ENCODE measurements at regions not wholly inside any gene's neighbourhood (a gene's known extent, or its start where the extent isn't known, plus 50 kb on each side); places are given as distances from the start of the nearest gene placed in this dataset.
"Not testable (repeated sequence)": the region's sequence is repeated elsewhere in the genome, so short reads cannot be mapped to it uniquely, and the experiment has no call there.

DNA sequence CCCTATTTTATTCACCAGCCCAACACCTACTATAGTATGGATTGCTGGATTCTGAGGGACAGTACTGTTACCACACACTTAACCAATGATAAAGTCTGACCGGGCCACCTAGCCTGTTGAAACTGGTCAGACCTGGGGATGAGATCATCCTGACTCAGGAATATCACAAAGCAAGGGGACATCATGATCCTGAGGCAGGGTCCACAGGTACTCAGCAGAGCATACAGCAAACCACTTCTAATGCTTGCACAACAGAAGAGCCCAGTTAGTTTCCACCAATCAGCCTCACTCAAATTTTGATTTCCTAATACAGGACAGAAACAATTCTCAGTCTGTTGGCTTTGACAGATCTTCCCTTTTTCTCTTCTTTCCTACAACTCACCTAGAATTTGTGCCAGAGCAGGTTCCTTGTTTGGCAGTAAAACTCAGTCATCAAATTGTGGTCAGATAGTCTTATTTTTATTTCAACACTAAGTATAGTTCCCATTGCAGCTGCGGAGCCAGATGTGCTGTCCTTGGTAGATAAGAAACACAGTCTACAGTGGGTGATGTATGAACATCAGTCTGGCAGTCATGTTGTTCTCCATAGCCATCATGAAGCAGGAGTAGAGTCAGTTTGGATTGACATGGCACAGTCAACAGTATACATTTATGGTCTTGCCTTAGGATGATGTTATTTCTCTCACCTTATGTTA is 90.1 kb upstream of the PRR23C start:
- no peak for DNase-seq (ENCODE audit: low spot score)

GRCh38 chr3:139135657-139136056 is 91.0 kb upstream of the PRR23C start:
- DNase-seq (ENCODE audit: low spot score), result no peak

- no peak for DNase-seq (ENCODE audit: low spot score)
Observed at GRCh38 chr3:139136469-139137202, 91.9 kb upstream of the PRR23C start.

- DNase-seq (ENCODE audit: low spot score), result no peak
Observed at GRCh38 chr3:139140553-139140952, 95.9 kb upstream of the PRR23C start.

- DNase-seq (ENCODE audit: low spot score), result not testable (repeated sequence)
Observed at GRCh38 chr3:139145980-139146379, 101.3 kb upstream of the PRR23C start.

DNA sequence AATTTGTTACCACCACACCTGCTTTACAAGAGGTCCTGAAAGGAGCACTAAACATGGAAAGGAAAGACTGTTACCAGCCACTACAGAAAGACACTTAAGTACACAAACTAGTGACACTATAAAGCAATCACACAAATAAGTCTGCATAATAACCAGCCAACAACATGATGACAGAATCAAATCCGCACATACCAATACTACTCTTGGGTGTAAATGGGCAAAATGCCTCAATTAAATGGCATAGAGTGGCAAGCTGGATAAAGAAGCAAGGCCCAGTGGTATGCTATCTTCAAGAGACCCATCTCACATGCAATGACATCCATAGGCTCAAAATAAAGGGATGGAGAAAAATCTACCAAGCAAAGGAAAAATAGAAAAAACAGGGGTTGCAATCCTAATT is 106.8 kb upstream of the PRR23C start:
- DNase-seq (ENCODE audit: low spot score), result no peak

- not testable (repeated sequence) for DNase-seq (ENCODE audit: low spot score)
Observed at GRCh38 chr3:139153434-139153833, 108.7 kb upstream of the PRR23C start.

GRCh38 chr3:139157161-139157932 is 112.7 kb upstream of the PRR23C start:
- no peak for DNase-seq (ENCODE audit: low spot score)

- DNase-seq (ENCODE audit: low spot score), result no peak
Observed at GRCh38 chr3:139159356-139159755, 114.7 kb upstream of the PRR23C start.

DNA sequence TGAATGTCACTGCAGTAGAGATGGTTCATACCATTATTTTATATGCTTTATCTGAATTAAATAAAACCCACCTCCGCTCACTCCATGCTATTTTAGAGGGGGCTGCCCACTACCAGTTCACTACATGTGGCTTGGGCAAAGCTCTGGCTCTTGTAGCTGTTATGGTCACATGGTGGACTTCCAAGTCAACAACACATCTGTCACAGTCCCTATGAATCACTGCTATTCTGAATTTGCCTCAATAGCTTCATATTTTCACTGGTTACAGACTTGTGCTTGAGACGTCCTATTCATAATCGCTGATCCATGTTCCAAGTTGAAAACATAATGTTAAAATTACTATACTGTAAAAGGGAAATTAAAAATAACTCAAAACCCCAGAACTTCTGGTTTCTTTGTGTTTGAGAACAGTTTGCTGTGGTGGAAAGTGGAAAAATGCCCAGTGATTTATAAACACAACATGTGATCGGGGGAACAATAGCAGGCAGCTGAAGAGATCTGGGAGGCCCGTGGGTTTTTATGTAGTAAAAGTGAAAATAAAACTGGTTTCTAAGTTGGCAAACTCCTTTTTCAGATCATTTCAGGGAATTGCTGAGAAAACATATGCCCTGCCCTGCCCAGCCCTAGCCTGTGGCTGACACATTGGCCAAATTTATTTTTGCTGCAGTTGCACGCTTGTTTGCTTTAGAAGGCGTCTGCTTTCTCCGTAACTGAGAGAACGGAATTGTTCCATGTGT is 128.8 kb upstream of the PRR23C start:
- no peak for DNase-seq (ENCODE audit: low spot score)

- DNase-seq (ENCODE audit: low spot score), result no peak
Observed at GRCh38 chr3:139180489-139180888, 135.8 kb upstream of the PRR23C start.

DNA sequence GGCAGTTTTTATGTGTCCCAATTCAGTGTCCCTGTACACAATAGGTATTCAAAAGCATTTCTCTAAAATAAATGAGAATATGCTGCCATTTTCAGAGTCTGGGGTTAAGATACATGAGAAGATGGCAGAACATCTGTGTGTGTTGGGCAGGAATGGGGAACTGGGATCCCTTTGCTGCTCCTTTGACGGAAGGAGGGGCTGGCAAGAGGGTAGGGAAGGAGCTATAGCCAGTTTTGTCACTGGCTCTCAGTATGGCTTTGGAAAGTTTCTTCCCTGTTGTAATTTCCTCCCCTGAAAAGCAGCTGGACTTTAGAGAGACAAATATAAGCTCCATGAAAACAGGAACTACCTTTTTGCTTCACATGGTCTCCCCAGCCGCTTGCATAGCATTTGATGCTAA is 137.5 kb upstream of the PRR23C start:
- DNase-seq (ENCODE audit: low spot score), result no peak

GRCh38 chr3:139182598-139182997 is 137.9 kb upstream of the PRR23C start:
- DNase-seq (ENCODE audit: low spot score), result no peak

DNA sequence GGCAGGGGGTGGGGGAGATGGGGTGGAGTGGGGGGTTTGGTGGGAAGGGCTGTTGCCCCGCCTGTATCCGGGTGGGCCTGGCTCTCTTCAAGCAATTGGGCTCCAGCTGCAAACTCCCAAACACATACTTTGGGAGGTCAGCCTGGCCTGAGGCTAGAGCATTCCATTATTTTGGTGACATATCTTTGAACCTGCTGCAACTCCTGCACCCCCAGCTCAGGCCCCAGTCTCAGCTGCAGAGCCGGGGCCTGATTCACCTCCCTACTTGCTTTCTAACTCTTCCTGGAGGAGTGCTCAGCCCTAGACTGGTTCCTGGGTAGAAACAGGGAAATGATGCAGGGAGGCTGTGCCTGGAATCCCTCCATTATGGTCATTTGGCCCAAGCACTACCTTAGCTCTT is 140.8 kb upstream of the PRR23C start:
- no peak for DNase-seq (ENCODE audit: low spot score)

- DNase-seq (ENCODE audit: low spot score), result no peak
Observed at GRCh38 chr3:139187154-139187553, 142.5 kb upstream of the PRR23C start.

DNA sequence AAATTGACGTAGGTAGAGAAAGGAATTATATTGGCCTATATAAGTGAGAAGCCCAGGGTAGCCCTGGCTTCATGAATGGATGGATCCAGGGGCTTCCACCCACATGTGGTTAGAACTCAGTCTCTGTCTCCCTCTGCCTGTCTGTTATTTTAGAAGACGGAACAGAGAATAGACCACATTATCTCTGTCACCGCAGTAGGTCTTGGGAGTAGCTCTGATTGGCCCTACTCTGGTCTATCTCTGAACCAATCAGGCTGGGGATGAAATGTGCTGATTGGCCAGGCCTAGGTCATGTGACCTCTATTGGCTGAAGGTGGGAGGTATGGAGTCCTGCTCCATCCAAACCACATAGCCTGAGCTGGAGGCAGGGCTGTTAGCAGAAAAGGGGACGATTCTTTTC is 143.0 kb upstream of the PRR23C start:
- no peak for DNase-seq (ENCODE audit: low spot score)

GRCh38 chr3:139189943-139190342 is 145.3 kb upstream of the PRR23C start:
- DNase-seq (ENCODE audit: low spot score), result no peak

GRCh38 chr3:139194421-139194820 is 149.4 kb upstream of the MRPS22 start:
- not testable (repeated sequence) for DNase-seq (ENCODE audit: low spot score)

DNA sequence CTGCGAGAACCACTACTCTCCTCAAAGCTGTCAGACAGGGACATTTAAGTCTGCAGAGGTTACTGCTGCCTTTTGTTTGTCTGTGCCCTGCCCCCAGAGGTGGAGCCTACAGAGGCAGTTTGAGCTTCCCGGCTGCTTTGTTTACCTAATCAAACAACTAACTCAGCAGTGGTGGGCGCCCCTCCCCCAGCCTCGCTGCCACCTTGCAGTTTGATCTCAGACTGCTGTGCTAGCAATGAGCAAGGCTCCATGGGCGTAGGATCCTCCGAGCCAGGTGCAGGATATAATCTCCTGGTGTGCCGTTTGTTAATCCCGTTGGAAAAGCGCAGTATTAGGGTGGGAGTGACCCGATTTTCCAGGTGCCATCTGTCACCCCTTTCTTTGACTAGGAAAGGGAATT is 147.7 kb upstream of the MRPS22 start:
- DNase-seq (ENCODE audit: low spot score), result not testable (repeated sequence)

- DNase-seq (ENCODE audit: low spot score), result no peak
Observed at GRCh38 chr3:139197251-139197650, 146.6 kb upstream of the MRPS22 start.

GRCh38 chr3:139198186-139198585 is 145.6 kb upstream of the MRPS22 start:
- DNase-seq (ENCODE audit: low spot score), result no peak

DNA sequence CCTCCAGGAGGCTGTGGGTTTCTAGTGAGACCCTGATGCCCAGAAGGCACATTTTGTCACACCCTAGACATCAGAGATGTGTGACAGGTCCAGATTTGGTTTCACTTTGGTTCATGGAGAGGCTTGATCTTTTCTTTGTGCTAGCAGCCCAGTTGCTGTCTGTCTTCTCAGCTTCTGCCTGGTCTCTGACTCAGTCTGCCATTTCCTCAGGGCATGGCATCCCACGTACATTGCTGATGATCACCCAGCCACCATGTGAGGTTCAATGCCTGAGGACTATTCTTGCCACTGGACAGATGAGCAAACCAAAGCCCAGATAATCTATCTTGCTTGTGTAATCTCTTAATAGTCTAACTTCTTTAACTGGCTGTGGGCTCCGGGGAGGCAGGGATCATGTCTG is 144.9 kb upstream of the MRPS22 start:
- DNase-seq (ENCODE audit: low spot score), result no peak
